ENCODE measurements at regions not wholly inside any gene's neighbourhood (a gene's known extent, or its start where the extent isn't known, plus 50 kb on each side); places are given as distances from the start of the nearest gene placed in this dataset.

GRCh38 chr10:120251821-120252442 is 205.1 kb upstream of the PLPP4 start:
- Histone ChIP-seq H4K91ac (ENCODE audit: low read depth, low read length, poor library complexity) (no peak overlapping the region), H3K4me3 (ENCODE audit: low read length in 2 of 2) (no peak overlapping the region), H3K36me3 (replicated peaks in 1 of 2; ENCODE audit: control insufficient read depth in 2 of 2, insufficient read depth in 2 of 2, low read length in 2 of 2) (no peaks in the 10 kb centered on the region), H2BK12ac (ENCODE audit: low read length) (no peak overlapping the region), H3K27me3 (ENCODE audit: control insufficient read depth in 3 of 3, insufficient read depth in 3 of 3, low read depth in 1 of 3, low read length in 3 of 3) (no peaks in the 10 kb centered on the region), H2AK5ac (ENCODE audit: low read depth, low read length) (no peak overlapping the region), H2BK15ac (ENCODE audit: low read length) (no peak overlapping the region), H2BK5ac (ENCODE audit: low read length) (no peak overlapping the region), H4K8ac (ENCODE audit: low read depth, low read length) (no peak overlapping the region), H3K4ac (ENCODE audit: low read length) (no peak overlapping the region), H3K79me1 (ENCODE audit: low read depth, low read length) (no peaks in the 10 kb centered on the region), H3K9me3 (replicated peaks in 1 of 2; ENCODE audit: control insufficient read depth in 2 of 2, insufficient read depth in 1 of 2, low read depth in 1 of 2, low read length in 2 of 2) (no peaks in the 10 kb centered on the region), H2AFZ (ENCODE audit: low read length) (no peak overlapping the region), H3K18ac (ENCODE audit: low read length) (no peak overlapping the region), H3K14ac (ENCODE audit: low read length) (no peak overlapping the region), H3K4me2 (ENCODE audit: insufficient read depth, low read length, poor library complexity, severe bottlenecking) (no peak overlapping the region), H3K27ac (replicated peaks; ENCODE audit: low read length) (no peak overlapping the region), H2BK120ac (ENCODE audit: low read depth, low read length) (no peak overlapping the region), H3K9ac (ENCODE audit: low read depth, low read length, poor library complexity) (no peak overlapping the region), H3K4me1 (ENCODE audit: control insufficient read depth in 2 of 2, insufficient read depth in 1 of 2, low read depth in 1 of 2, low read length in 2 of 2) (no peaks in the 10 kb centered on the region), H3K23ac (ENCODE audit: low read depth, low read length, poor library complexity) (no peak overlapping the region)
- WGBS, 2 donors (ENCODE audit: extremely low coverage in 2 of 2, insufficient read length in 2 of 2, insufficient replicate concordance in 1 of 2) = no CpG with 5 or more reads among the region's 13 CpGs
- DNase-seq (ENCODE audit: low spot score) = no peak

DNA sequence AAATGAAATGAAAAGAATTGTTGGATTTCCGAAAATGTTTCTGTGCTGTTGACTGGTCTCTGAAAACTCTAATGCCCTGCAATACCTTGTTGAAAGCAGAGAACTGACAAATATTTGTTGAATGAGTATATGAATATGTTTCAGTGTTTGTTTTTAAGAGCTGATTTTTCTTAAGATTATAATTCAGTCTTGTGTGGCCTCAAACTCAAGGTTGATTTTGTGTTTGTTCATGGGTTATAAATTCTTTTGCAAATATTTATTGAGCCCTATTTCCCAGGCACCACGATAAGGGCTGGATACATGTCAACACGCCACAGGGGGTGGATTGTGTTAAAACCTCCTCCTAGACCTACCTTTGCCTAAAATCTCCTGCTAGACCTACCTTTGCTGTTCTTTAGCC is 203.9 kb upstream of the PLPP4 start:
- H2BK120ac ChIP-seq (ENCODE audit: low read depth, low read length) = no peak overlapping the region
- no peak overlapping the region for H2BK12ac ChIP-seq (ENCODE audit: low read length)
- WGBS, 2 donors (ENCODE audit: extremely low coverage in 2 of 2, insufficient read length in 2 of 2, insufficient replicate concordance in 1 of 2) = no CpG with 5 or more reads among the region's 3 CpGs
- H3K9ac ChIP-seq (ENCODE audit: low read depth, low read length, poor library complexity) = no peak overlapping the region
- H3K27me3 ChIP-seq (ENCODE audit: control insufficient read depth in 3 of 3, insufficient read depth in 3 of 3, low read depth in 1 of 3, low read length in 3 of 3) = no peaks in the 10 kb centered on the region
- DNase-seq (ENCODE audit: low spot score) = no peak
- no peak overlapping the region for H3K4me3 ChIP-seq (ENCODE audit: low read length in 2 of 2)
- no peak overlapping the region for H3K27ac ChIP-seq (replicated peaks; ENCODE audit: low read length)
- no peaks in the 10 kb centered on the region for H3K4me1 ChIP-seq (ENCODE audit: control insufficient read depth in 2 of 2, insufficient read depth in 1 of 2, low read depth in 1 of 2, low read length in 2 of 2)
- H2BK15ac ChIP-seq (ENCODE audit: low read length) = no peak overlapping the region
- no peak overlapping the region for H4K8ac ChIP-seq (ENCODE audit: low read depth, low read length)
- no peak overlapping the region for H3K4me2 ChIP-seq (ENCODE audit: insufficient read depth, low read length, poor library complexity, severe bottlenecking)
- H2AFZ ChIP-seq (ENCODE audit: low read length) = no peak overlapping the region
- H3K4ac ChIP-seq (ENCODE audit: low read length) = no peak overlapping the region
- H4K91ac ChIP-seq (ENCODE audit: low read depth, low read length, poor library complexity) = no peak overlapping the region
- H3K23ac ChIP-seq (ENCODE audit: low read depth, low read length, poor library complexity) = no peak overlapping the region
- no peaks in the 10 kb centered on the region for H3K79me1 ChIP-seq (ENCODE audit: low read depth, low read length)
- no peak overlapping the region for H3K14ac ChIP-seq (ENCODE audit: low read length)
- H3K18ac ChIP-seq (ENCODE audit: low read length) = no peak overlapping the region
- no peak overlapping the region for H2AK5ac ChIP-seq (ENCODE audit: low read depth, low read length)
- H3K9me3 ChIP-seq (replicated peaks in 1 of 2; ENCODE audit: control insufficient read depth in 2 of 2, insufficient read depth in 1 of 2, low read depth in 1 of 2, low read length in 2 of 2) = no peaks in the 10 kb centered on the region
- H2BK5ac ChIP-seq (ENCODE audit: low read length) = no peak overlapping the region
- H3K36me3 ChIP-seq (replicated peaks in 1 of 2; ENCODE audit: control insufficient read depth in 2 of 2, insufficient read depth in 2 of 2, low read length in 2 of 2) = no peaks in the 10 kb centered on the region

DNA sequence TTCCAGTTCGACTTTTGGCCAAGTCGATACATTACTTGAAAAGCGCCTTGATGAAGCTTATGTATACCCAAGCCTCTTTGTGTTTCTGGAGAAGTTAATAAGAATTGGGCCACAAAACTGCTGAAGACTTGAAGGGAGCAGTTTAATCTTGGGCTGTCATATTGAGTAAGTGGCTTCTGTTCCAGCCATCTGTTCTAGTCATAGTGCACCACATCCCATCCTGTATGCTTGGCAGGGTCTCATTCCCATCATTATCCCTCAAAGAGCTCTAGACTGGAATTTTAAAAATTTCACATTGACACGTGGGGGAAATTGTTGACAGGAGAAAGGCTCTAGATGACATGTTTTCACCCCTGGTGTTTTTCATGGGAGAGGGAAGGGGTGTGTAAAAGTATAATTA is 196.6 kb upstream of the PLPP4 start:
- Histone ChIP-seq H2AFZ (ENCODE audit: low read length) (no peak overlapping the region), H3K14ac (ENCODE audit: low read length) (no peak overlapping the region), H3K4me2 (ENCODE audit: insufficient read depth, low read length, poor library complexity, severe bottlenecking) (no peak overlapping the region), H3K4me1 (ENCODE audit: control insufficient read depth in 2 of 2, insufficient read depth in 1 of 2, low read depth in 1 of 2, low read length in 2 of 2) (no peaks in the 10 kb centered on the region), H4K91ac (ENCODE audit: low read depth, low read length, poor library complexity) (no peak overlapping the region), H2AK5ac (ENCODE audit: low read depth, low read length) (no peak overlapping the region), H4K8ac (ENCODE audit: low read depth, low read length) (no peak overlapping the region), H3K9ac (ENCODE audit: low read depth, low read length, poor library complexity) (no peak overlapping the region), H3K9me3 (replicated peaks in 1 of 2; ENCODE audit: control insufficient read depth in 2 of 2, insufficient read depth in 1 of 2, low read depth in 1 of 2, low read length in 2 of 2) (no peaks in the 10 kb centered on the region), H2BK12ac (ENCODE audit: low read length) (no peak overlapping the region), H2BK120ac (ENCODE audit: low read depth, low read length) (no peak overlapping the region), H3K27ac (replicated peaks; ENCODE audit: low read length) (no peak overlapping the region), H3K36me3 (replicated peaks in 1 of 2; ENCODE audit: control insufficient read depth in 2 of 2, insufficient read depth in 2 of 2, low read length in 2 of 2) (no peaks in the 10 kb centered on the region), H3K4ac (ENCODE audit: low read length) (no peak overlapping the region), H3K79me1 (ENCODE audit: low read depth, low read length) (no peaks in the 10 kb centered on the region), H2BK15ac (ENCODE audit: low read length) (no peak overlapping the region), H2BK5ac (ENCODE audit: low read length) (no peak overlapping the region), H3K18ac (ENCODE audit: low read length) (no peak overlapping the region), H3K23ac (ENCODE audit: low read depth, low read length, poor library complexity) (no peak overlapping the region), H3K4me3 (ENCODE audit: low read length in 2 of 2) (no peak overlapping the region), H3K27me3 (ENCODE audit: control insufficient read depth in 3 of 3, insufficient read depth in 3 of 3, low read depth in 1 of 3, low read length in 3 of 3) (peaks cover 0 to 4% (median 0%) of the 10 kb centered on the region in 3 experiments)
- no CpG with 5 or more reads among the region's 4 CpGs for WGBS, 2 donors (ENCODE audit: extremely low coverage in 2 of 2, insufficient read length in 2 of 2, insufficient replicate concordance in 1 of 2)
- no peak for DNase-seq (ENCODE audit: low spot score)

DNA sequence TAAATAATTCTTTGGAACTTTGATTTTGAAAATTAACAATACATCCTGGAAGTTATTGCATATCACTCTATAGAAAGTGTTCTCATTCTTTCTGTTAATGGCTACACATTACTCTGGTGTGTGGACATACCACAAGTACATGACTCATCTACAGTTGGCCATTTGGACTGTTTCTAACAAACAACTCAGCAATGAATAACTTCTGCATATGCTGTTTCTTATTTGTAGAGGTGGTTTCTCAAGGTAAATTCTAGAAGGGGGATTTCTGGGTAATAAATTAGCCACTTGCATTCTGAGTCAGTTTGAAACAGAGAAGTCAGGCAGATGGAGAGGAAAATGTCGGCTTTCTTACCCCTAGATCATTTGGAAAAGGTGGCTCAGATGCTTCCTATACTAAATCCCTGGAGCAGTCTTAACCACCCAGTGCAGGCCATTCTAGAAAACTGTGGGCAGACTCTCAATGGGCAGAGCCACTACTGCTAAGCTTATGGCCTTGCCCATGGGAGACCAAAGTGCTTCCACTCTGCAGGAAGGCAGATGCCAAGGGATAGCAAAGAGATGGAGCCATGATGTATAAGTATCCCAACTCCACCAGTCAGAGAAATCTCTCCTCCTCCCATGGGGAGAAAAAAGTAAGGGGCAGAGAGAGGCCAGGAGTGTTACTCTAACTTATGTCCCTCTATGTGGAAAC is 194.0 kb upstream of the PLPP4 start:
- H3K23ac ChIP-seq (ENCODE audit: low read depth, low read length, poor library complexity) = no peak overlapping the region
- no peak overlapping the region for H3K4me2 ChIP-seq (ENCODE audit: insufficient read depth, low read length, poor library complexity, severe bottlenecking)
- no peak overlapping the region for H3K9ac ChIP-seq (ENCODE audit: low read depth, low read length, poor library complexity)
- H2BK120ac ChIP-seq (ENCODE audit: low read depth, low read length) = no peak overlapping the region
- WGBS, 2 donors (ENCODE audit: extremely low coverage in 2 of 2, insufficient read length in 2 of 2, insufficient replicate concordance in 1 of 2) = no CpG with 5 or more reads among the region's 1 CpG
- no peak overlapping the region for H3K27ac ChIP-seq (replicated peaks; ENCODE audit: low read length)
- no peak for DNase-seq (ENCODE audit: low spot score)
- no peaks in the 10 kb centered on the region for H3K4me1 ChIP-seq (ENCODE audit: control insufficient read depth in 2 of 2, insufficient read depth in 1 of 2, low read depth in 1 of 2, low read length in 2 of 2)
- H3K4ac ChIP-seq (ENCODE audit: low read length) = no peak overlapping the region
- H4K91ac ChIP-seq (ENCODE audit: low read depth, low read length, poor library complexity) = no peak overlapping the region
- no peaks in the 10 kb centered on the region for H3K79me1 ChIP-seq (ENCODE audit: low read depth, low read length)
- H2BK15ac ChIP-seq (ENCODE audit: low read length) = no peak overlapping the region
- H2AK5ac ChIP-seq (ENCODE audit: low read depth, low read length) = no peak overlapping the region
- no peak overlapping the region for H4K8ac ChIP-seq (ENCODE audit: low read depth, low read length)
- H3K18ac ChIP-seq (ENCODE audit: low read length) = no peak overlapping the region
- H2BK12ac ChIP-seq (ENCODE audit: low read length) = no peak overlapping the region
- H2BK5ac ChIP-seq (ENCODE audit: low read length) = no peak overlapping the region
- no peak overlapping the region for H2AFZ ChIP-seq (ENCODE audit: low read length)
- H3K9me3 ChIP-seq (replicated peaks in 1 of 2; ENCODE audit: control insufficient read depth in 2 of 2, insufficient read depth in 1 of 2, low read depth in 1 of 2, low read length in 2 of 2) = no peaks in the 10 kb centered on the region
- H3K4me3 ChIP-seq (ENCODE audit: low read length in 2 of 2) = no peak overlapping the region
- H3K14ac ChIP-seq (ENCODE audit: low read length) = no peak overlapping the region
- H3K27me3 ChIP-seq (ENCODE audit: control insufficient read depth in 3 of 3, insufficient read depth in 3 of 3, low read depth in 1 of 3, low read length in 3 of 3) = peaks cover 0 to 4% (median 0%) of the 10 kb centered on the region in 3 experiments
- H3K36me3 ChIP-seq (replicated peaks in 1 of 2; ENCODE audit: control insufficient read depth in 2 of 2, insufficient read depth in 2 of 2, low read length in 2 of 2) = no peaks in the 10 kb centered on the region
